Stimulated activated CD8-positive, alpha-beta memory T cell treated with anti-CD3 and anti-CD28 coated beads, Interleukin-4, amount 100 ng/mL, for 24 hours (primary cell): ENCODE measurements at regions not wholly inside any gene's neighbourhood (a gene's known extent, or its start where the extent isn't known, plus 50 kb on each side); places are given as distances from the start of the nearest gene placed in this dataset.

ENCODE experiments used
- DNase-seq: peaks from one replicate; pipeline ENCODE4 v3.0.0-alpha.2; 2020; ENCODE audit warnings: low read depth

DNA sequence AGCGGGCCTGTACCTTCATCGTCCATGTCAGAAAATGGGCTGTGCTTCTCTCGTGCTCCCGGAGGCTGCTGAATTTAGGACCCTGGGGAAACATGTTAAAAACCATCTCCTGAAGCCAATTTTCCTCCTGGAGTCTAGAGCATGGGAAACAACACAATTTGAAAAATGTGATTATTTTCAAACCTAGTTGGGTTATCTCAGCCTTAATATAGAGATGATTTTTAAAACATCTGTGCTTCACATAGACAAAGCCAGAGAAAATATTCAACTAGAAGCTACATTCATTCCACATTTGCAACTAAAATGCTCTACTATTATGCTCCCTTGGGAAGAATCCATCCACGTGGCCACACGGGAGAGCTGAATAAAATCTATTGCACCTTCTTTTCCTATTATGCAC lies 225.9 kb upstream of the TMEM72 start:
- DNase-seq: no peak

DNA sequence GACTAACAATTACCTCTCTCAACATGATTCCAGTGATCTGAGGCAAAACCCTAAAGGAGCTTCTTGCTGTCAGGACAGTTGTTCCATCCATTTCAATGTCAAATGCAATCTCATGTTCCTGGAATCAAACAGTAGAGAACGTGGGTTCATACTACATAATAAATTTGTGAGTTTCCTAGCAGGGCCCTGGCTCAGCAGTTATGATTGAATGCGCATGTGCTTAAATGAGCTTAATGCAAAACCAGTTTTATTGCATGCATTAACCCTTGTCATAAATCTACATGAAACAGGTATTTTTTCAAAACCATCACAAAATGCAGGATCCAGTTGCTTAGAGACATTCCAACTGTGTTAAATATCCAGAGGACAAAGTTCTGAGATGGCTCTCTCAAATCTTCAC lies 225.4 kb upstream of the TMEM72 start:
- DNase-seq: no peak

DNA sequence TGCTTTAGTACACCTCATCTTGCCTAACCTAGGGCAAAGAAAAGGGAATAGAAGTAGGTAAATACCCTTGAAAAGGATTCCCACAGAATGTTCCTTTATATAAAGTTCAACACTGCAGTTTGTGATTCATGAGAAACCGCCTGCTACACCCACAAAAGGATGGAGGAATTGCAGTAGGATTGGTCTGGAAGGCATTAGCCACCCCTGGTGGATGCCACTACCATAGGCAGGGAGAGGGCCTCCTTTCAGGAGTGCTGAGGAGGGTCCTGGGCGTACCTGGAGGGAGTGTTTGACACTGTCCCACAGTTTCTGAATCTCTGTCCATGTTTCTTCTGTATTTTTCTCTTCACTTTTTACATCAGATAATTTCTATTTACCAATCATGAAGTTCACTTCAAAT lies 221.8 kb upstream of the TMEM72 start:
- DNase-seq: no peak

DNA sequence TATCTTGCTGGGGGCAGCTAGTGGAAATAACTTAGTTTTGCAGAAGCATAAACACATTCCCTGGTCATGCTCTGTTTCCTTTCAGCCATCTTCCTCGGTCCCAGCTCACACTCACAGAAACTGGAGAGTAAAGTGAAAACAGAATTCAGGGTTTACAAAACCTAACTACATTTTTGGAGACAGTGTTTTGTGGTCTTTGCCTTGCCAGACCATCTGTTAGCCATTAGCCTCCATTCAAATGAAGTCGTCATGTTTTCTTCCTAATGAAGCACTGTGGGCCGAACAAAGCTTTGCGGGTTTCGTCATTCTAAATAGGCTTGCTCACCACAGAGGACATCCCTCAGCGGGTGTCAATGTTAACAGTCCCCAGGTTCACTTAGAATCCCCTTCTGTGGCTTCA lies 214.6 kb upstream of the TMEM72 start:
- DNase-seq: no peak

DNA sequence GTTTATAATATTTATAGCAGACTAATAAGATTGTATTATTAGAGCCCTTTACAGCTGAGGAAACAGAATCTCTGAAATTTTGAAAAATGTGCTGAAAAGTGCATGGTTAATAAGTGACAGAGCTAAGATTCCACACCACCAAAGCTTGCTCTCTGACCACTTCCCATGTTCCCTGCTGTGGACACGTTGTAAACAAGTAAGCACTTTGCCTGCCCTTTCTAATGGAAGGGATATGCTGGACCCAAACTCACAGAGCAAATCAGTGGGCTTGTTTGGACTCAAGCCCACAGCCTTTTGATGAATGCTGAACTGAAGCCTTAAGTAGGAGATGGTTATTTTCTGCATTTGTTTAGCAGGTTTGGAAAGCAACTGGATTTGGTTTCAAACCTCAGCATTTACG lies 214.0 kb upstream of the TMEM72 start:
- no peak for DNase-seq

DNA sequence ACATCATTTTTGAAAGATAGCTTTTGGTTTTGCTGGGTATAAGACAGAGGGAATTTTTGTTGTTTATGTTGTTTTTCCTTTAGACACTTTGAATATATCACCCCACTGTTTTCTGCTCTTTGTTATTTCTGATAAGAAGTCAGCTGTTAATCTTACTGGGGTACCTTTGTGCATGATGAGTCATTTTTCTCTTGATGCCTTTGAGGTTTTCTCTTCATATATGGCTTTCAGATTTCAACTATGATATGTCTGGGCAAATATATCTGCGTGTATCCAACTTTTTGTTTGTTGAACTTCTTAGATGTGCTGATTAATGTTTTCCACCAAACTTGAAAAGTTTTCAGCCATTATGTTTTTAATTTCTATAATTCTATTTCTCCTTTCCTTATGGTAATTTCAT lies 208.6 kb upstream of the TMEM72 start:
- DNase-seq: no peak

DNA sequence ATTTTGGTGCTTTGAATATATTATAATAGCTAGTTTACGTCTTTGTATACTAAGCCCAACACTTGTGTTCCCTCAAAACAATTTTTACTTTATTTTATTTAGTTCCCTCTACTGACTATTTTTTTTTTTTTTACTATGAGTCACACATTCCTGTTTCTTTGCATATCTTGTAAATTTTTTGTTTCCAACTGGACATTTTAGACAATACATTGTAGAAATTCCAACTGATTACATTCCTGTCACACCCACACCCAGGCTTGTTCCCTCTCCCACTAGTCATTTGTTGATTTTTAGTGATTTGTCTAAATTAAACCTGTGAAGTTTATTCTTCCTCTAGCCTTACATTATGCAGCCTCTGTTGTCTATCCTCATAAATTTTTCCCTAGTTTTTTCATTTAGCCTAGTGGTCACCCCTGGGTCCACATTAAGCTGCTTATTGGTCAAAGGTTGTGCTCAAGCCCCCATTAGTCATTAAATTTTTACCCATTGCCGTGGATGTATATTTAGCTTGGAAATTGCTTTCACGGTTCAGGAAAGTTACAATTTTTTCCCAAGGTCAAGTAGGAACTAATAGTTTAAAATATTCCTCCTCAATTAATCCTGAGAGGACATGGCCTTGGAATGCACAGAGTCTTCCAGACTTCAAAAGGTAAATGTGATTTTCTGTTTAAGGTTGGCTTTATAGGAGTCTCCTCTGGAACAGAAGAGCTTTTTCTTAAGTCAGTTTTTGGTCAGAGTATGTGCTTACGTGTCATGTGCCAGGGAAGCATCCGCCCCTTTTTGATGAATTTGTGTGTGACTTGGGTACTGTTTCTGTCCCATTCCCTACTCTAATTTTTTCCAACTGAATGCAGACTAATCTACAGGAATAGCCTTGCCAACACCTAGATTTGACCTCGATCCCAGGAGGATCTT lies 207.6 kb upstream of the TMEM72 start:
- DNase-seq: no peak

DNA sequence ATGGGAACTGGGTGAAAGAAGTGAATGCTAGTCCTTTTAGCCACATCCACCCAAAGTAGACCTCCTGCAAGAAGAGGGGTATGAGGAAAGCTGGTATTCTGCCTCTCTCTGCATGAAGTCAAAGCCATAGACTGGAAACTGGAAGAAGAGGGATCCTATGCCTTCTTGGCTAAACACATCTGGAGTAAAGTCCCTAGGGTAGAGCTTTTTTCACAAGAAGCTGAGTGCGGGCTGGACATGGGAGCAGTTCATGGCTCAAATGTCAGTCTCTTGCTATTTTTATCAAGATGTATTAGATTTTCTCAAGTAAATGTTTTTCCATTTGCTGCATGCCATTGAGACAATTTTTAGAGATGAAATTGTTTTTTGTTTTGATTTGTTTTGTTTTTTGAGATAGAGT lies 206.5 kb upstream of the TMEM72 start:
- no peak for DNase-seq

DNA sequence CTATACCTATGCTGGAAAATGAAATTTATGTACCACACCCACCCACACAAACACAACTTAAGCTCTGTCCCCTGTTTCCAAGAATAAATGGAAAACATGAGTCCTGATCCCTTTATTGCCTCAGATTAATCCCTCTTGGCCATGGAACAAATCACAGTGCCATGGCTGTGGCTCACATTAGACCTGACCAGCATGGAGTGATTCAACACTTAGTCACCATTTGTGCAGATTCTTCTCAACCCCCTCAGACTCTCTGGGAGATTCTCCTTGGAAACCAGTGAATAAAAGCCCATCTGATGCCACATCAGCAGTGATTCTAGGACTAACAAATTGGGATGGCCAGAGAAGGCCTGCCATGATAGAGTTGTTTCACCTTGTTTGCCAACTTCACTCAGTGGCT lies 204.4 kb upstream of the TMEM72 start:
- DNase-seq: no peak

DNA sequence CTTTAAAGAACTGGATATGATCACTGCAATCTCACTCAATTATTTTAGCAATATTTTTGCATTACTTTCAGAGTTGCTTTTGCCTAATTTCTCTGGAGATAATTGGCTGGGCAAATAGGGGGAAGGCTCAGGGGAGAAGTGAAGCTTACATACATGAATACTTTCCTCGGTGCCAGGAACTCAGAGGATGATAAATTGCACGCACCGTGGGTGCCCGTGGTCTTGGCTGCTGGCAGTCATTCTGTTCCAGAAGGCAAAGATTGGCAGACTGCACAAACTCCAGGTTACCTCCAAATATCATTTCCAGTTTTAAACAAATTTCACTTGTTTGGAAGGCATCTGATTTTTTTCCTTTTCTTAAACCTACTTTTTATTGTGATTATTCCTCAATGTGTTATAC lies 197.8 kb upstream of the TMEM72 start:
- DNase-seq: no peak

DNA sequence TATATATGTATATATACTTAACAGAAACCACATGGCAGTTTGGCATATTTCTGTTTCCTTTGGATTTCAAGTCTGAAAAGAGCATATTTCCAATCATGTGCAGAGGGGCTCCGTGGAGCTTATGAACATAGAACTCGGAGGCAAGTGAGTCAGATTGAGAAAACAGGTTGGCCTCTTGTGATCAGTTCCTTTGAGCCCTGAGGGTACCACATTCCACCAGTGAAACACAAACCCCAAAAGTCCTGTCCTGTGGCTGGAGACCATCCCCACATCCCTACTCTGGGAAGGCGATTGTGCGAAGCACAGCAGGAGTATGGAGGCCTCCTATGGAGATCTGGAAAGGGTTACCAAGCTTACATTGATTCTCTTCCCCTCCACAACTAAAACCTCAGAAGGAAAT lies 196.7 kb upstream of the TMEM72 start:
- DNase-seq: no peak

DNA sequence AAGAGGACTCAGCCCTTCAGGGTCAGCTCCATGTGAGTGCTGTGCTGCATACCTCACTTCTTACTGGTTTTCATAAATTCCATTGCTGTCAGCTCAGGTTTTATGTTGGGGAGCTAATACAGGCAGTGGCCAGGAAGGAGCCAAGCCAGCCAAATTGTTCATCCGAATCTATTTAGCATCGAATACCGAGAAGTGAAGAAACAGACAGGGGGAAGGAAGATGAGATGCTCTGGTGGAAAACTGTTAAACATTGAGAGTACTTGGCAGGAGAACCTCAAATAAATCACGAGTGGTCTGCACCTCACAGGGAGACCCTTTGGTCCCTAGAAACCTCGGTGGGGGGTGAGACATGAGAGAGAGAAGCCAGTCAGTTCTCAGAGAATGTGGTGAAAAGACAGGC lies 196.0 kb upstream of the TMEM72 start:
- no peak for DNase-seq

DNA sequence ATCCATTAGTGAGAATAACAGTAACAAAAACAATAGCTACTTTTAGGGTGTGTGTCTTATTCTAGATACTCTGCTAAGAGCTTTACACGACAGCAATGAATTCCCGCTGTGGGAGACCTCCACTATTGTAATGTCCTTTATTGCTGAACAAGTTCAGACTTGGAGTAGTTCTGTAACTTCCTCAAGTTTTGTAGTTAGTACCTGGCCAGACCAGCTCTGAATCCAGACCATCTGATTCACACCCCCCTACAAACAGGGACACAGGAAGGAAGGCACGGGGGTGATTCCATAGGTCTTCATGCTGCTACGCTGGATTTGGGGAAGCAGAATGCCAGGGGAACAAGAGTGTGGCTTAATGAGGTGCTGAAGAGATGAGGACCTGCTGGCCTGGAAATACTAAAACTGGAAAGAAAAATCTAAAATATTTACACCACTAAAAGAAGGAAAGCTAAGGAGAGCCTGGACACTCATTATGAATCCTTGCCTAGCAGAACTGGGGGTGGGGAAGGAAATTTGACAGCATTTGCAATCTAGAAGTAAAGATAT lies 194.6 kb upstream of the TMEM72 start:
- DNase-seq: no peak

DNA sequence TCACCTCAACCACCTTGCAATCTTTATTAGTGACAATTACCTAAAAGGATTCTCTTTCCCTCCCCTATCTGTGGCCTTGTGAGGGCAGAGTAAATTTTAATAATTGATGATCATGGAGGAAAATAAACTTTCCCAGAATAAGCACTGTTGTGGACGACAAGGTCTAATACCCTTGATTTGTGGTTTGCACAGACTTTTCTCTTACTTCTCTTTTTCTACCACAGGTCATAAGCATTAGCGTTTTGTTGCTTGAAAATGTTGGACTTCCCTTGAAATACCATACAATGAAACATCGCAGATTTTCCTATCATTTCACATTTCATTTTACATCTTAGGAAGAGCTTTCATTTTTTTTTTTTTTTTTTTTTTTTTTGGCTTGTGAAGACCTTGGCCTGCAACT lies 188.1 kb upstream of the TMEM72 start:
- no peak for DNase-seq

DNA sequence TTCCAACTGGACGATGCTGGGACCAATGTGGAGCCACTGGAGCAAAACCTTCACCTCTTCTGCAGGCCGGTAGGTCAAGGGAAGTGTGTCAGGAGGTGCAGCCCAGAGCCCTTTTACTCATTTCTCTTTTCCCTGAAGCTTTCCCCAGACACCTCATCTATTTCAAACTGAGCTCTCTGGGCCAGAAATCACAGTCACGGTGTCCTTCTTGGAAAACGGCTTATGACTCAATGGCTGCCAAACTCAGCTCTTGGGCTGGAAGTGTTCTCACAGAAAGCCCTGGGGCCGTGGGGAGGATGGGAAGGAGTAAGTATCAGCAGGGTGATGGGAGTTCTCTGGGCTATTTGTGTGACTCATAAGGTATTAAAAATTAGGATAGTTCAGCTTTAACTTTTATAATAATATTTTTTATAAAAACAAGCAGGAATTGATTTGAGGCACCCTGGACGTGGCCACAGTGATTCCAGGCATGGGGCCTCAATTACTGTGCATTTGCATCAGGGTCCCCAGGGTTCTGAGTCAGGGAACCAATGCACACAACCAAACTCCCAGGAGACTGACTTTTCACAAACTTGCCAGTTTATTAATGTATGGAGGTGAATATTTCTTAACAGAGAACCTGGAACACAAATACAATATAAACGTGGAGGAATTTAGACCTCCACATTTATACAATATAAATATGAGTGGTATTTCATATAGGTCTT lies 187.4 kb upstream of the TMEM72 start:
- DNase-seq: no peak

DNA sequence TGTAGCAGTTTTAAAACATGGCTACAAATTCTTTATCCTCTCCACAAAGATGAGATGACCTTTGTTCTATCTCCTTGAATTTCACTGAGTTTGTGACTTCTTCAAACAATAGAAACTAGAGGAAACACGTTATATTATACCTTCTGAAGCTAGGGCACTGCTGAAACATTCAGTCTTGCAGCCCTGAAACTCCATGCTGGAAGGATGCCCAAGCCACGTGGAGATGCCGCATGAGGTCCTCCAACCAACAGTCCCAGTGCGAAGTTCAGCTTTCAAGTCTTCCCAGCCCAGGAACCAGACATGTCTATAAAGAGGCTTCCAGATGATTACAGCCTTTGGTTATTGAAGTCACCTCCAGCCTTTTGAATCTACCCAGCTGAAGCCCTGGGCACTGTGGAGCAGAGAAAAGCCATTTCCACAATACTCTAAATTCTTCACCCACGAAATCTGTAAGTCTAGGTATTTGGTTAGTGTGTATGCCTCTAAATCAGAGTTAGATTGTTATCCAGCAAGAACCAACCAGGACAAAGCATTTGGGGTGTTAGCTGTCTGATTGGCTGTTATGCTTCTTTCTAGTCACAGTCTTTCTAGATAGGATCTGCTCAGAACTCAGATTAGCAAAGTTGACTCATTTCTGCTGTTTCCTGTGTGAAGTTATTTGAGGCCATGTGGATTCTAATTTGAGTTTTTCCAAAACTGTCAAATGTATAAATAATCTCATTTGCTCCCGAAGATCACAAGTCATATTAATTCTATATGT lies 186.5 kb upstream of the TMEM72 start:
- no peak for DNase-seq

DNA sequence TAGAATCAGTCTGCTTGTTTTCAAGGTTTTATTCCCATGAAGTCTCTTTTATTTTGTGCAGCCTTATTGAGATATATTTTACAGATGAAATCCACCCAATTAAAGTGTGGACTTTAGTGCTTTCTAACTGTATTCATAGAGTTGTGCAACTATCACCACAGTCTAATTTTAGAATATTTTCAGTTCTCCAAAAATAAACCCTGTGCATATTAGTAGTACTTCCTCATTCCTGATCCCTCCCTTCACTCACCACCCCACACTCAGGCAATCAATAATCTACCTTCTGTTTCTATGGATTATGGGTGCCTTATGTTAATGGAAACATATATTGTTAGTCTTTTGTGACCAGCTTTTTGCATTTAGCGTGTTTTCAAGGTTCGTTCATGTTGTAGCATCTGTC lies 185.7 kb upstream of the TMEM72 start:
- no peak for DNase-seq

DNA sequence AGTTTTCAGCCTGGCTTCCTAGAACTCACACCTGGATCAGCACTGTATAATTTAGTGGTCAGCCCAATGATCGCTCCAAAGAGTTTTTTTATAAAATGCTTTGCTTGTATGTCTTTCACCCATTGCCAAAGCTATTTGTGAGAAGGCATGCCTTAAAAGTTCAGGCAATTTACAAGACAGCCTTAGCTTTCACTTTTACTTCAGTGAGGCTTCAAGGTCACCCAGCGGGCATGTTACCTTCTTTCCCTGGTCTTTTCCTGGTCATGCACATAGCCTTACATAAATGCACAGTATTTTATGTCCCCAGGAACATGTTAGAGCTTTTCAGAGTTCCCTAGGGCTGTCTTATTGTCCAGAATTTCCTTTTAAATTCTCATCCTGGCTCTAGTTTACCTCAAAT lies 179.9 kb upstream of the TMEM72 start:
- no peak for DNase-seq

DNA sequence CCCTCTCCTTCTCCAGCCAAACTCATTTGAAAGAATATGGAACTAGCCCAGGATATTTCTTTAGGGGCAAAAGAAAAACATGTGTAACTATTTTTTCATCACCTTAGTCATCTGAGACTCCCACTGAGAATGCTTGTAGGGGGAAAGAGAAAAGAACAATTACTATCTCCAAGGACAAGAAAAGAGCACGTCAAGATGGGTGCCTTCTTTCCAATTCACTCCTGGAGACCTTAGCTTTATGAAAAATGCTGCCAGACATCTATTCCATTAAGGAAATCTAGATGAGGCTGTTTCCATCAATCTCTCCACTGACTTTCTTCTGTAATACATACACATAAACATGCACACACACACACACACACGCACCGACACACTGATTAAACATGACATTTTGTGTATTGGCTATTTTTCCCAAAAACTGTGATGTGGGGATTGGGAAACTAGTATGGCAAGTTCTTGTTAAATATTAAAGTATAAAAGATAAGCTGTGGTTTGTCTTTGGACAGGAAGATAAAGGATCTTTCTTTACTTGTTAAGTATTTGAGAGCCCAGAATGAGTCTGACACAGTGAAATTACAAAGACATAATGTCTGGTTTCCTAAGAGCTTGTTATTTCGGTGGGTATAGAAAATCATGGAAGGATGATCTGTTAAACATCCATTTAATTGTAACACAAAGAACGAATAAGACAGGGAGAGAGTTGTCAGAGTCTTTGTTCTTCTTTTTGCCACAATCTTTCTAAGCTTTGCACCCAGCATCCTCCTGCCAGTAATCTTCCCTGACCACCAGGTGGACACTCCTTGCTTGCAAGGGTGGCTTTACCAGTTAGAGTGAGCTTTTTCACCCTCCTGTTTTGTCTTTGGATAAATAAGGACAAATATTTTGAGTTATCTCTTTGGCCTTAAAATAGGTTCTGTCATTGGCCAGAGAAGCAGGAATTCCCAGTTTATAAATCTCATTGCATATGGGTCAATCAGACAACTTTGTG lies 177.3 kb upstream of the TMEM72 start:
- no peak for DNase-seq

DNA sequence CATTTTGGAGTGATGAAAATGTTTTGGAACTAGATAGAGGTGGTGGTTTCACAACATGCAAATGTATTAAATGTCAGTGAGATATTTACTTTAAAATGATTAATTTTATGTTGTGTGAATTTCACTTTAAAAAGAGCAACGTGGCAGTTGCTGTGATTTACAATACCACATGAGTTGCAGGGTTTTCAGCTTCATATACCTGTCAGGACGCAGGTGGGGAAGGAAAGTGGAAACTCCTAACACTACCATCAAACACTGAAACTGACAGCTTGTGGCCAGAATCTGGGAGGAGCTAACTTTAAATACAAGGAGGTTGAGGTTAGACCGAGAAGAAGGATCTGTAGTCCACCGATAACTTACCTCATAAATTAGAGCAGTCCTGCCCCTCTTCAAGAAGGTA lies 168.9 kb upstream of the TMEM72 start:
- DNase-seq: no peak

DNA sequence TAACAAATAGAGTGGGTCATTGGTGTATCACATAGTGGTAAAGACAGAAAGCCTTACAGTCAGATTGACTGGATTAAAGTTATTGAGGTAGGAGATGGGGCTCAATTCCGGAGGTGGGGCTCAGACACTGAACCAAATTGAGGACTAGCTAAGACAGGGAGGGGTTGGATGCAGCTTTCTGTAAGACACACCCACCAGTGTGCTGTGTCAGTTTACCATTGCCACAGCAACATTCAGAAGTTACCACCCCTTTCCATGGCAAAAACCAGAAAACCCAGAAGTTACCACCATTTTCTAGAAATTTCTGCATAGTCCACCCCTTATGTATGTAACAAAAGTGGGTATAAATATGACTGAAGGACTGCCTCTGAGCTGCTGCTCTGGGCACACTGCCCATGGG lies 167.6 kb upstream of the TMEM72 start:
- DNase-seq: no peak
